Ishikawa (cell line): ENCODE measurements at regions not wholly inside any gene's neighbourhood (a gene's known extent, or its start where the extent isn't known, plus 50 kb on each side); places are given as distances from the start of the nearest gene placed in this dataset.

Source experiments
- CEBPB ChIP-seq: IDR thresholded peaks from 2 replicates; pipeline ENCODE4 v1.6.1; 2012
- CREB1 ChIP-seq: IDR thresholded peaks from 2 replicates; pipeline ENCODE4 v1.6.1; 2012; ENCODE audit warnings: low read depth
- EGR1 ChIP-seq: IDR thresholded peaks from 2 replicates; pipeline ENCODE4 v1.6.1; 2012
- EP300 ChIP-seq: IDR thresholded peaks from 2 replicates; pipeline ENCODE4 v1.6.1; 2012; ENCODE audit warnings: borderline replicate concordance
- FOXM1 ChIP-seq: IDR thresholded peaks from 2 replicates; pipeline ENCODE4 v1.6.1; 2012; ENCODE audit warnings: low read depth, borderline replicate concordance
- MAX ChIP-seq: IDR thresholded peaks from 2 replicates; pipeline ENCODE4 v1.6.1; 2012
- NFIC ChIP-seq: IDR thresholded peaks from 2 replicates; pipeline ENCODE4 v1.6.1; 2012
- RAD21 ChIP-seq: IDR thresholded peaks from 2 replicates; pipeline ENCODE4 v1.6.1; 2012; ENCODE audit warnings: low read depth
- REST ChIP-seq: IDR thresholded peaks from 2 replicates; pipeline ENCODE4 v1.6.1; 2012; ENCODE audit warnings: low read depth, mild to moderate bottlenecking
- TAF1 ChIP-seq: IDR thresholded peaks from 2 replicates; pipeline ENCODE4 v1.6.1; 2012; ENCODE audit warnings: low read depth, mild to moderate bottlenecking
- TCF12 ChIP-seq: IDR thresholded peaks from 2 replicates; pipeline ENCODE4 v1.6.1; 2012; ENCODE audit warnings: low read depth
- TEAD4 ChIP-seq: IDR thresholded peaks from 2 replicates; pipeline ENCODE4 v1.6.1; 2012
- USF1 ChIP-seq: IDR thresholded peaks from 2 replicates; pipeline ENCODE4 v1.6.1; 2012
- YY1 ChIP-seq: IDR thresholded peaks from 2 replicates; pipeline ENCODE4 v1.6.1; 2012; ENCODE audit warnings: low read depth
- ZBTB7A ChIP-seq: IDR thresholded peaks from 2 replicates; pipeline ENCODE4 v1.6.1; 2012; ENCODE audit warnings: low read depth

- TF ChIP-seq CREB1 (no peak), FOXM1 (no peak), REST (no peak), YY1 (no peak), CEBPB (no peak), RAD21 (no peak), EGR1 (no peak), ZBTB7A (no peak), MAX (no peak), TAF1 (no peak), TEAD4 (no peak), USF1 (no peak), TCF12 (no peak), NFIC (no peak), EP300 (no peak)
Observed at GRCh38 chr15:100716456-100717085, 114.2 kb downstream of the ASB7 start.

GRCh38 chr15:100717596-100717995, 115.2 kb downstream of the ASB7 start:
- no peak for TF ChIP-seq RAD21
- no peak for TF ChIP-seq NFIC
- no peak for TF ChIP-seq EGR1
- TF ChIP-seq REST = no peak
- no peak for TF ChIP-seq TEAD4
- no peak for TF ChIP-seq CEBPB
- no peak for TF ChIP-seq FOXM1
- TF ChIP-seq EP300 = no peak
- TF ChIP-seq MAX = no peak
- TF ChIP-seq YY1 = no peak
- no peak for TF ChIP-seq TCF12
- no peak for TF ChIP-seq USF1
- no peak for TF ChIP-seq ZBTB7A
- TF ChIP-seq CREB1 = no peak
- no peak for TF ChIP-seq TAF1

- no peak for TF ChIP-seq TEAD4
- no peak for TF ChIP-seq USF1
- TF ChIP-seq ZBTB7A = no peak
- no peak for TF ChIP-seq YY1
- no peak for TF ChIP-seq EGR1
- TF ChIP-seq RAD21 = no peak
- TF ChIP-seq CEBPB = no peak
- TF ChIP-seq TAF1 = no peak
- no peak for TF ChIP-seq TCF12
- no peak for TF ChIP-seq EP300
- TF ChIP-seq CREB1 = no peak
- no peak for TF ChIP-seq REST
- TF ChIP-seq MAX = no peak
- no peak for TF ChIP-seq FOXM1
- TF ChIP-seq NFIC = no peak
Observed at GRCh38 chr15:100718075-100718980, 115.9 kb downstream of the ASB7 start.
